NCI-H526 (cell line): ENCODE measurements at regions not wholly inside any gene's neighbourhood (a gene's known extent, or its start where the extent isn't known, plus 50 kb on each side); places are given as distances from the start of the nearest gene placed in this dataset.
A peak's percentile ranks its signal among the peaks of the same experiment; 100 is the strongest.

Experiments used
- DNase-seq, 2 experiments: peaks; one replicate each; lab custom pipeline; 2025; lab: John Stamatoyannopoulos, UW

DNA sequence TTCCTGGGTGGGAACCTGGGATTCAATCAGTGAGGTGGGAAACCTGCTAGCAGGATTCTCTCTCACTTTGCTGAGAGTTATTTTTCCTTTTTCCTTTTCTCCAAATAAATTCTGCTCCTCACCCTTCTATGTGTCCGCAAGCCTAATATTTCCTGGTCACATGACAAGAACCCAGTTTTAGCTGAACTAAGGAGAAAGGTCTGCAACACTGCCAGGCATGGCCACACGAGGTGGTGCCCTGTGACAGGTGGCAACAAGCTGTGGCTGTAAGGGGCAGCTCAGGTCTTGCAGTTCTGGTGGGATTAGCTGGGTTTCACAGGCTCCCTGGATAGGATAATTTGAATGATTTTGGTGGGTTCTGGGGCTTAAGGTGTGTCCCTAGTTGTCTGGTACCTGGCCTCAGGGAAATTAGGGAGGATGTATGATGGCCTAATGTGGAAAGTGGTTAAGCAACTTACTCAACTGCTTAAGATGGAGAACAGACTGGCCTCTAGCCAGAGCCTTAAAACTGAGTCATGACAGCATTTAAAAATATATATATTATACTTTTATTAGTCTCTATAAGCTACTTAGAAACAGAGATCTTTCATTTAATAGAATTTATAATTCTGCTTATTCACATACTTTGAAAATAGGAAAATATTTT, 215.0 kb downstream of the IL15 start:
- DNase-seq = no peak

- DNase-seq = peak; percentile 73 to 80
Measured at GRCh38 chr4:141853091-141853764, 216.8 kb downstream of the IL15 start.

GRCh38 chr4:141858437-141858836, 222.1 kb downstream of the IL15 start:
- DNase-seq = no peak

- peak; percentile 2 to 13 for DNase-seq
Measured at GRCh38 chr4:141860974-141861373, 224.6 kb downstream of the IL15 start.

DNA sequence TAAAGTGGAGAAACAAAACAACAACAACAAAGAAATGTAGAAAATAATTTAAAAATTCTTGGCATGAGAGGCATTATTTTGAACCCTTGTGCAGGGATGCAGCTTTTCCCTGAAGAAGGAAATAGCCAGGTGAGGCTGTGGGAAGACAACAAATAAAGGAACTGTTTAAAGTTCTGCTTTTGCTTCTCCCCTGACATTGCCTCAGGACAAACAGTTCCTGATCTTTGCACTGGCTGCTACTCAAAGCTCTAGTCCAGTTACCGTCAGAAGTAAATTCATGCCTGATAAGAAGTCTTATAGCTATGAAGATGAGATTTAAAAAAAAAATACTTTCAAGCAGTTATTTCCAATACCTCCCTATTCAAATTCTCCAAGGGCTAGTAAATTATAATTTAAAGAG, 233.8 kb downstream of the IL15 start:
- DNase-seq = no peak

GRCh38 chr4:141871086-141871770, 234.8 kb downstream of the IL15 start:
- no peak for DNase-seq

DNA sequence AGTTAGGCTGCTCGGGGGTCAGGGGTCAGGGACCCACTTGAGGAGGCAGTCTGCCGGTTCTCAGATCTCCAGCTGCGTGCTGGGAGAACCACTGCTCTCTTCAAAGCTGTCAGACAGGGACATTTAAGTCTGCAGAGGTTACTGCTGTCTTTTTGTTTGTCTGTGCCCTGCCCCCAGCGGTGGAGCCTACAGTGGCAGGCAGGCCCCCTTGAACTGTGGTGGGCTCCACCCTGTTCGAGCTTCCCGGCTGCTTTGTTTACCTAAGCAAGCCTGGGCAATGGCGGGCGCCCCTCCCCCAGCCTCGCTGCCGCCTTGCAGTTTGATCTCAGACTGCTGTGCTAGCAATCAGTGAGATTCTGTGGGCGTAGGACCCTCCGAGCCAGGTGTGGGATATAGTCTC, 246.3 kb downstream of the IL15 start:
- peak in 1 of 2 experiments; percentile 33 for DNase-seq

DNA sequence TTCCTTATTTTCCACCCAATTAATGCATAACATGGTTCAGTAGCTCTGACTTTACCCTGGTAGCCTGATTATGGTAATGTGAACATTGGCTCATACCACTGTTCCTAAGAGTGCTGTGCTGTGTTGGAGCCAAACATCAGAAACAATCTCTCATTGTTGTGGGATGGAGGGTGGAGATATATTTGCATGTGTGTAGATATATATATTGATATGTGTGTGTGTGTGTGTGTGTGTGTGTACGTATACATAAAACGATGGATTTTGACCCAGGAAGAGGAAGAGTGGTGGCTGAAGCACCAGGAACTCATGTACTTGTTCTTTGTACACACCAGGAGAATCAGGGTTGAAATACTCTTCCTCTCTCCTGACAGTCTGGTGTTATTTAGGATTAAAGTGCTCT, 247.7 kb downstream of the IL15 start:
- peak; percentile 56 for DNase-seq

GRCh38 chr4:141885112-141885511, 248.7 kb downstream of the IL15 start:
- DNase-seq = no peak

GRCh38 chr4:141890279-141890678, 253.9 kb downstream of the IL15 start:
- no peak for DNase-seq

DNA sequence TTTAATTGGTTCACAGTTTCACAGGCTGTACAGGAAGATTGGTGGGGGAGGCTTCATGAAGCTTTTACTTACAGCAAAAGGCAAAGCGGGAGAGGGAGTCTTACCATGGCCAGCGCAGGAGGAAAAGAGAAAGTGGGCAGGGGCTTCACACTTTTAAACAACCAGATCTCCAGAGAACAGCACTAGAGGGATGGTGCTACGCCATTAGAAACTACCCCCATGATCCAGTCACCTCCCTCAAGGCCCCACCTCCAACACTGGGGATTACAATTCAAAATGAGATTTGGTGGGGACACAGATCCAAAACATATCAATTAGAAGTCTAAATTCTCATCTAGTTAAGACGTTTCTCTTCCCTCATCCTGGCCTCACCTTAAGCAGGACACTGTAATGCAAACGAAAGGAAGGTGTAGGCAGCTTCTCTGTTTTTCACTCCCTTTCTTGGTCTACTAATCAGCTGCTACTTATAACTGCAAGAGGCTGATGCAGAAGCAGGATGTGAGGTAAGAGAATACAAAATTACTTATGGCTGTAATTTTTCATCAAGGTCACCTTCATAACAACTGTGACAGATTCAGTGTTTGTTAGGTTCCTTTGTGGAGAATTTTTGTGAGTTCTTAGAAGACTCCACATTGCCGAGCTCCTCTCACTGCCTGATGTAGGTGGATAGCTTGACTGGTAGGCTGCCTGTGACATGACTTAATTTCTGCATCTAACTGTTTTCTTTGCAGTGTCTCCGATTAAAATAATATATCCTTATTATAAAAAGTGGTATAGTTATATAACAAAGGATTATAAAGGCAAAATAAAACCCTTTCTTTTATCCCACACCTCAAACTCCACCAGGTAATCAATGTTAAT, 255.1 kb downstream of the IL15 start:
- DNase-seq = no peak

DNA sequence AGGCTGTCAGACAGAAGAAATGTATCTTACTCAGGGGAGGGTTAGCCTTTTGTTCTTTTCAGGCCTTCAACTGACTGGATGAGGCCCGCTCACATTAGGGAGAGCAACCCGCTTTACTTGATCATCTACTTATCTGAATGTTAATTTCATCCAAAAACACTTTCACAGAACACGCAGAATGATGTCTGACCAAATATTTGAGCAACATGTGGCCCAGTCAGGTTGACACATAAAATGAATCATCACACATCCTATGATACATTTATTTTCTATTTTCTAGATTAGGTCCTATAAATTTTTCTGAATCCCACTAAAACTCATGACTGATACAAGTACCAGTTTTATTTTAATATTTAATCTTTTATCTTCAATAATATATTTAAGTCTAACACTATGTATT, 260.3 kb downstream of the IL15 start:
- no peak for DNase-seq

GRCh38 chr4:141898346-141898745, 262.0 kb downstream of the IL15 start:
- DNase-seq = no peak

- no peak for DNase-seq
Measured at GRCh38 chr4:141899103-141899502, 262.7 kb downstream of the IL15 start.

GRCh38 chr4:141899541-141899940, 263.2 kb downstream of the IL15 start:
- no peak for DNase-seq

GRCh38 chr4:141900856-141901255, 264.5 kb downstream of the IL15 start:
- DNase-seq = no peak

DNA sequence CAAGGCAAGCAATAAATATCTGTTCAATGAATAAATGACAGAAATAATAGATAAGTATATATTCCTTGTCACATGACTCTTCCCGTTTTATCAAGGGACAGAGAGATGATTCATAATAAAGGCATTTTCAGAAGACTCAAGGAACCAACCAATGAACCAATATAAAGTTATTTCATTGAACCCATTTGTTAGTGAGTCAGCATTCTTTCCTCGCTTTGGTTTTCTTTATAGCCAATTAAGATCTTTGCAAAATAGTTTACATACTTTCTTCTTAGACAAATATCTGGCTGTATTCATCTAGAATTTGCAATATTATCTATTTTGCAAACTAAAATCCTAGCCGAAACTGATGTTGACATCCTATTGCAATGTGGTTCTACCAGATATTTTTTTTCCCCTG, 269.4 kb downstream of the IL15 start:
- no peak for DNase-seq

DNA sequence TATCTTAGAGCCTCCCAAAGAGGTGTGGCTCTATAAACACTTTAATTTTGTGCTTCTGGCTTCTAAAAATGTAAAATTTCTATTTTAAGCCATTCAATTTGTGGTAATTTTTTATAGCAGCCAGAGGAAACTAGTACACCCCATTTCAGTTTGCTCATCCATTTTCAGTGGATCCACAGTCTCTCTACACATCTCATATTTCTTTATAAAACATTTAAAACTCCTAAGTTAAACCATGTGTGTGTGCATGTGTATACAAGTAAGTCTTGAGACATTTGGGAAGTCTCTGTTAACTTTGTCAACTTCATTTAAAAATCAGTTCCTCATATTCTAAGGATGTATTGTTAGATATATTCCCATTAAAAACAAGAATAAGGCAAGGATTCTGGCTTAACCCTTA, 273.2 kb downstream of the IL15 start:
- DNase-seq = no peak

GRCh38 chr4:141912831-141913230, 276.4 kb downstream of the IL15 start:
- peak in 1 of 2 experiments; percentile 24 for DNase-seq

DNA sequence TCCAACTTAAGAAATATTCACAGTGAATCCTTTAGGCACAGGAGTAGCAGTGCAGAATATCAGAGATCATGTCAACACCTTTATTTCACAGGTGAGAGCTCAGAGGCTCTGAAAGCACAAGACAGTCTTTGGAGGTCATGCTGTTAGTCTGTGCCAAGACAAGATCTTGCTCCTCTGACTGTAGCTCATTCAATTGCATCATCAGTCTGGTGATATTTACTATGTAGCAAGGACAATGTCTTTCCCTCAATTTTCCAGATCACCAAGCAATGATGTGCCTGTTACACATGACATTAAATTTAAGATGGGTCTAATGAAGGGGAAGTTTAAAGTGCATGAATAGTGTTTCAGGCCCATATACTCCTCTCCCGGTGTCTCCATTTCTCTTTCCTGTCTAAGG, 277.5 kb downstream of the IL15 start:
- no peak for DNase-seq

DNA sequence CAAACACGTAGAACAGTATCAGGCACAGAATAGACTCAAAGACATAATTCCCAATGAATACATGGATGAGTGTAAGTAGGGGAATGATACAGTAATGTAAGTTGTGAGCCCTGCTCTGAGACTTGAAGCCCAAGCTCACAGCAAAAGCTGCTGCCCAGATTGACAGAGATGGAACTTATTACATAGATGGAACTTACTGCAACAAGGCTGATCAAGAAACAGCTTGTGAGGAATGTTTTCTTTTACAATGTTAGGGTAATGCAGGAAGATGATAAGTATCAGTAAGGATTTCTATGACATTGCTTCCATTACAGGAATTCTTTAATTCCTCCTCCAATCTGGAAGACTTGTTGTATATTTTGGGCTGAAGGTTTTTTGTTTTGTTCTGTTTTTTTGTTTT, 278.4 kb downstream of the IL15 start:
- no peak for DNase-seq

GRCh38 chr4:141919649-141920048, 283.3 kb downstream of the IL15 start:
- no peak for DNase-seq
